ENCODE measurements at regions not wholly inside any gene's neighbourhood (a gene's known extent, or its start where the extent isn't known, plus 50 kb on each side); places are given as distances from the start of the nearest gene placed in this dataset.

GRCh38 chr4:16969696-16970135, 71.3 kb upstream of the LDB2 start:
- no peak for DNase-seq (ENCODE audit: insufficient read length, low spot score)
- FAIRE-seq = no peak

- no peak for FAIRE-seq
- no peak for DNase-seq (ENCODE audit: insufficient read length, low spot score)
Measured at GRCh38 chr4:16967722-16968121, 69.3 kb upstream of the LDB2 start.

DNA sequence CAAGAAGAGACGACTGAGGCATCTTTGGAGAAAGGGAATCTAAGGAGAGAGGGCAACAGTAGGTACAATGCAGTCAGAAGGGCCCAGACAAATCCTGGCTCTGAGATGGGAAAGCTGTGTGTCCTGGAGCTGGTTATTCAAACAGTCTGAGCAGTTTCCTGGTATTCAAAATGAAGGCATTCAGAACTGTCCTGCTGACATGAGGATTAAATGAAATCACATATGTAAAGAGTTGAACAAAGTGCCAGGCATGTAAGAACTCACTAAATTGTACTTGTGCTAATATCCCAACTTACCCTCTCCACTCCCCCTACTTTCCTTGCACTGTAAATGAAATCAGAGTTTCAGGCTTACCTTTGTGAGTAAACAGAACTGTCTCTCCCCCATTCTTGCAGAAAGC, 60.9 kb upstream of the LDB2 start:
- DNase-seq (ENCODE audit: insufficient read length, low spot score) (no peak), FAIRE-seq (no peak)

DNA sequence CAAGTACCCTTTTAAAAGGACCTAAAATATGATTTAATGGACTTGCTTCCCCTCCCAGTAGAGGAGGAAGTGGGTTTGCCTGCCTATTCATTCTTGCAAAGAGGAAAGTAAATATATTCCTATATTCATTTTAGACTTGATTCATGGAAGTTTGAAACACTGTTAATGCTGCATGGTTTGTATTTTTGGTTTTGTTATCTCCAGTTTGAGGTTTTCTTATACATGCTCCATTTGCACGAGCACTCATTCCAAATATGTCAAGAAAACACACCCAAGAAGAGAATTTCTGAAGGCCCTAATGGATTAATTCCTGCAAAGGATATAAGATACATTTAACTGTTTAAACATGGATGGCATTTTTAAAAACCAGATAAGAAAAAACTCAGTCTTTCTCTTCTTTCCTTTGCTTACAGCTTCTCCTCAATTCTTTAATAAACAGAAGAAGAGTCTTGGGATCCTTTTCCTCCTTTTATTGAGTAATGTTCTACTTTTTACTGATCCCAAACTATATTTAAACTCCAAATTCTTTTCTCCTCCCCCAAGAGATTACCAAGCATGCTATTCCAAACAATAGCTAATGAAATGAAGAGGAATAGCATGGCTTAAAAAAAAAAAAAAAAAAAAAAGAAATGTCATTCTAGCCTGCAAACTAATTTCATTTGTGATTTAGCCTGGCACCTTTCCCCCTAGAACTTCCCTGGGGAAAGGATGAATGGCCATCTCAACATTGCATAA, 54.6 kb upstream of the LDB2 start:
- no peak for DNase-seq (ENCODE audit: insufficient read length, low spot score)
- no peak for FAIRE-seq

- FAIRE-seq = no peak
- no peak for DNase-seq (ENCODE audit: insufficient read length, low spot score)
Measured at GRCh38 chr4:16952462-16952871, 54.0 kb upstream of the LDB2 start.
